Breast epithelium (tissue), 4 donors: ENCODE measurements at regions not wholly inside any gene's neighbourhood (a gene's known extent, or its start where the extent isn't known, plus 50 kb on each side); places are given as distances from the start of the nearest gene placed in this dataset.
A peak's percentile ranks its signal among the peaks of the same experiment; 100 is the strongest.

Experiments used
- DNase-seq, 2 donors: peaks; one replicate each; pipeline ENCODE4 v3.0.0-alpha.2; 2019; ENCODE audit warnings: low spot score in 2 of 2
- H3K27ac ChIP-seq, 2 donors: fragments of 200-600 bp; sonication (generic) in 1 of 2; one replicate each; pipeline ENCODE4 v1.5.1; 2016 to 2019; ENCODE audit warnings: mild to moderate bottlenecking in 1 of 2
- H3K27me3 ChIP-seq, 2 donors: fragments of 200-600 bp; sonication (generic) in 1 of 2; one replicate each; pipeline versions ENCODE4 v1.5.1 to v1.6.0; 2017 to 2019; ENCODE audit warnings: control low read depth in 1 of 2, mild to moderate bottlenecking in 1 of 2
- H3K36me3 ChIP-seq: fragments of 200-600 bp; one replicate; pipeline ENCODE4 v1.5.1; 2019
- H3K4me1 ChIP-seq, 2 donors: fragments of 200-600 bp; sonication (generic); one replicate each; pipeline ENCODE4 v1.5.1; 2016 to 2019; ENCODE audit warnings: control low read depth in 1 of 2
- H3K4me3 ChIP-seq, 3 donors: fragments of 200-600 bp; sonication (generic); 1 replicate in 2 of 3; 2 replicates in 1 of 3; pipeline ENCODE4 v1.5.1; 2016 to 2019; ENCODE audit warnings: mild to moderate bottlenecking in 3 of 3, moderate library complexity in 2 of 3
- H3K9me3 ChIP-seq, 2 donors: fragments of 200-600 bp; sonication (generic) in 1 of 2; one replicate each; pipeline ENCODE4 v1.5.1; 2016 to 2019; ENCODE audit warnings: control low read depth in 1 of 2
- CTCF ChIP-seq, 3 donors: fragments of 450-650 bp; IDR thresholded peaks; one replicate each; pipeline ENCODE4 v1.5.1; 2016 to 2017; ENCODE audit warnings: antibody characterized with exemption in 3 of 3, mild to moderate bottlenecking in 3 of 3, moderate library complexity in 3 of 3
- POLR2A ChIP-seq: fragments of 450-650 bp; IDR thresholded peaks from one replicate; pipeline ENCODE4 v1.6.1; 2016; ENCODE audit warnings: antibody characterized with exemption, mild to moderate bottlenecking, moderate library complexity
- POLR2AphosphoS5 ChIP-seq, 3 donors: sonication (generic); formaldehyde crosslinking; IDR thresholded peaks; one replicate each; pipeline ENCODE4 v1.6.1; 2017; ENCODE audit warnings: antibody characterized with exemption in 3 of 3
- intact Hi-C: fragments of 100-400 bp; cut with DNase I; formaldehyde crosslinking; loops from one replicate; pipeline ENCODE4 v1.15.1; 2023; ENCODE audit warnings: low total_unique reads

DNA sequence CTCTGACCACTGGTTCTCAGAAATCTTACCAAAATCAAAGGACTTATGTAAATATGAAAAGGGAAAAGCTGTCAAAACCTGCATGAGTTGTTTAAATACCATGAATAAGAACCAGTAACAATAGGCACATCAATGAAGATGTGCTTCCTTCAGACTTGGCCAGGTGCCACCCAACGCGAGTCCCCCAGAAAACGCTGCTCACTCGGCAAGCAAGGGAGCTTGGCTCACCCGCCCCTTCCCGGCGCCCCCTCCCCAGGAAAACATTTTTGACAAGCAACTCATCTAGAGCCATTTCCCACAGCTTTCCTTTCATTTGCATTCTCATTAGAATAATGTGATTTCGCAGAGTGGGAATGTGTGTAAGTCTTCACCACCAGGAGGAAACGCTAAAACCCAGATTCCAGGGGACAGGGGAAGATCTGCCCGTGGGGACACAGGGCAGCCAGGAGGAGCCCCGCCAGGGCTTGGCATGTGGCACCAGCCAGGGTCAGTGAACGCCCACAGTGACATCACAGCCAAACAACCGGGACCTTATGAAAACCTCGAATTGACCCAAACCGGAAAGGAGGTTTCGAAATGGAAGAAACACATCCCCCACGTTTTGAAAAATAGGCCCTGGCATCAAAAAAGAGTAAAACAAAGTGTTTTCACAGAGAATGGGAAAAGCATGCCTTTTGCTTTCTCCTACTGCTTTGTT, 366.2 kb upstream of the TSHZ3 start:
- Histone ChIP-seq H3K4me1 (no peaks in the 10 kb centered on the region), H3K4me3 (peak overlapping the region in 2 of 3 donors; percentile 24 to 32), H3K9me3 (no peaks in the 10 kb centered on the region), H3K27me3 (peaks cover 0 to 28% of the 10 kb centered on the region in 2 donors), H3K27ac (no peak overlapping the region), H3K36me3 (no peaks in the 10 kb centered on the region)
- no peak for TF ChIP-seq CTCF (IDR thresholded peaks at IDR 0.05)
- no peak for TF ChIP-seq POLR2A
- intact Hi-C loops = no loop called here
- no peak for DNase-seq

- no peak for DNase-seq
- Histone ChIP-seq H3K4me3 (no peak overlapping the region), H3K27ac (no peak overlapping the region), H3K27me3 (peaks cover 0 to 33% of the 10 kb centered on the region in 2 donors), H3K4me1 (no peaks in the 10 kb centered on the region), H3K36me3 (no peaks in the 10 kb centered on the region), H3K9me3 (no peaks in the 10 kb centered on the region)
- TF ChIP-seq POLR2A = no peak
- intact Hi-C loops = no loop called here
These were observed 367.6 kb upstream of the TSHZ3 start for GRCh38 chr19:31716826-31717225.

DNA sequence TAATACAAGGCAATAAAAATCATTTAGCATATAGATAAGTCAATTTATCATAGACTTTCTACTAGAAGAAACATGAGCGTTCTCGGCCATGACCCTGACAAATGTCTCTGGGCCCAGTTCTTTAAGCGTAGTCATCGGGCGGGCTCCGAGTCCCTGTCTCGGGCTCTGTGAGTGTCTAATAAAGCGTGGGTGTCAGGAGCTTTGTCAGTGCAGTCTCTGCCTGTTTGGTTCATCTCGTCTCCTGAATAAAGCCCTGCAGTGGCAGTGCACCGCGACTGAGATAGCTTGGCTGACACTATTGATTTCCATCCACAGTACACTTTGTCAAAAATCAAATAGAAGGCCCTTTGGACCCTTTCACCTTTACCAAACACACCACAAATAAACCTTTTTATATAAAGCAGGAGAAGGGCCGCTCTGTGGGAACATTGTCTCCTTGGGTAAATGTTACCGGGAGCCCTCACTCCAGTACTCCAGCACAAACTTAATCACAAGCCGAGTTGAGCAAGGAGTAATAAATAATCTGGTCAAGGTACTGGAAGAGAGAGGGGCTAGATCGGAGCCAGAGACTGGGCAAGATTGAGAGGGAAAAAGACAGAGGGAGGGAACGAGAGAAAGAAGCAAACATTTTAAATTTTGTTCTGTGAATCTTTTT, 368.2 kb upstream of the TSHZ3 start:
- H3K9me3 ChIP-seq = no peaks in the 10 kb centered on the region
- H3K4me3 ChIP-seq = no peak overlapping the region
- no peak overlapping the region for H3K27ac ChIP-seq
- DNase-seq = no peak
- intact Hi-C loops = no loop called here
- no peaks in the 10 kb centered on the region for H3K4me1 ChIP-seq
- TF ChIP-seq CTCF (IDR thresholded peaks at IDR 0.05) = no peak
- TF ChIP-seq POLR2A = no peak
- no peak for TF ChIP-seq POLR2AphosphoS5 (IDR thresholded peaks at IDR 0.05)
- peaks cover 0 to 32% of the 10 kb centered on the region in 2 donors for H3K27me3 ChIP-seq
- H3K36me3 ChIP-seq = no peaks in the 10 kb centered on the region

- H3K27ac ChIP-seq = no peak overlapping the region
These were observed 368.8 kb upstream of the TSHZ3 start for GRCh38 chr19:31718032-31718431.

DNA sequence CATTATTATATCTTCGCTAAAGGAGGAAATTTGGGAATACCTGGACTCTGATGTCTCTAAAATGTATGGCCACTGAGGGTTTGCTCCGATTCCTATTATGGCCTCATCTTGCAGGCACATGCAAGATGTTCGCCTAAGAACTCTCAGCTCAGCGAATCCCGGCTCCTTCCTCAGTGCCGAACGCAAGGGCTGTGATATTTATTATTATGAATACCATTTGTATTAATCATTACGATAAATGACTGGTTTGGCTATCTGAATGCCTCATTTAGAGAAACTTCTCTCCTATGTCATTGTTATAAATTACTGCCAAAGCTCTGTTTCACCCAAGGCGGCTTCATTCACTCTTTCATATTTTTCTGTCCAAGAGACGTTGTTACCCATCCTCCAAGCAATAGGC, 369.7 kb upstream of the TSHZ3 start:
- H3K4me3 ChIP-seq = no peak overlapping the region
- TF ChIP-seq POLR2A (no peak), POLR2AphosphoS5 (IDR thresholded peaks at IDR 0.05) (no peak), CTCF (IDR thresholded peaks at IDR 0.05) (no peak)
- H3K4me1 ChIP-seq = no peaks in the 10 kb centered on the region
- no peaks in the 10 kb centered on the region for H3K36me3 ChIP-seq
- peaks cover 0 to 32% of the 10 kb centered on the region in 2 donors for H3K27me3 ChIP-seq
- intact Hi-C loops = no loop called here
- DNase-seq = no peak
- no peak overlapping the region for H3K27ac ChIP-seq
- no peaks in the 10 kb centered on the region for H3K9me3 ChIP-seq

More at GRCh38 chr19:31718032-31718431, 368.8 kb upstream of the TSHZ3 start:
- H3K4me3 ChIP-seq = no peak overlapping the region
- H3K9me3 ChIP-seq = no peaks in the 10 kb centered on the region
- no peak for DNase-seq
- intact Hi-C loops = no loop called here
- TF ChIP-seq CTCF (IDR thresholded peaks at IDR 0.05) (no peak), POLR2AphosphoS5 (IDR thresholded peaks at IDR 0.05) (no peak), POLR2A (no peak)
- peaks cover 0 to 32% of the 10 kb centered on the region in 2 donors for H3K27me3 ChIP-seq
- no peaks in the 10 kb centered on the region for H3K36me3 ChIP-seq
- no peaks in the 10 kb centered on the region for H3K4me1 ChIP-seq
